Astrocyte of the cerebellum (primary cell): ENCODE measurements at regions not wholly inside any gene's neighbourhood (a gene's known extent, or its start where the extent isn't known, plus 50 kb on each side); places are given as distances from the start of the nearest gene placed in this dataset.
"Not testable (repeated sequence)": the region's sequence is repeated elsewhere in the genome, so short reads cannot be mapped to it uniquely, and the experiment has no call there.

Experiments
- DNase-seq: peaks from one replicate; pipeline ENCODE4 v3.0.0-alpha.2; 2011; ENCODE audit warnings: low read depth
- H3K4me3 ChIP-seq: 2 replicates; pipeline ENCODE4 v1.5.1; 2011; ENCODE audit warnings: mild to moderate bottlenecking, low read depth, low read length, moderate library complexity
- CTCF ChIP-seq: IDR thresholded peaks from 2 replicates; pipeline ENCODE4 v1.5.1; 2012; ENCODE audit warnings: low read length, low read depth, moderate library complexity, mild to moderate bottlenecking; ENCODE audit errors: missing control alignments
- in situ Hi-C: cut with HindIII; loops from 2 replicates; pipeline ENCODE4 v1.10.0; 2017; ENCODE audit warnings: low sequenced_read_pairs

GRCh38 chr1:31510853-31511789 lies 65.2 kb upstream of the TINAGL1 start:
- in situ Hi-C loops: no loop called here

DNA sequence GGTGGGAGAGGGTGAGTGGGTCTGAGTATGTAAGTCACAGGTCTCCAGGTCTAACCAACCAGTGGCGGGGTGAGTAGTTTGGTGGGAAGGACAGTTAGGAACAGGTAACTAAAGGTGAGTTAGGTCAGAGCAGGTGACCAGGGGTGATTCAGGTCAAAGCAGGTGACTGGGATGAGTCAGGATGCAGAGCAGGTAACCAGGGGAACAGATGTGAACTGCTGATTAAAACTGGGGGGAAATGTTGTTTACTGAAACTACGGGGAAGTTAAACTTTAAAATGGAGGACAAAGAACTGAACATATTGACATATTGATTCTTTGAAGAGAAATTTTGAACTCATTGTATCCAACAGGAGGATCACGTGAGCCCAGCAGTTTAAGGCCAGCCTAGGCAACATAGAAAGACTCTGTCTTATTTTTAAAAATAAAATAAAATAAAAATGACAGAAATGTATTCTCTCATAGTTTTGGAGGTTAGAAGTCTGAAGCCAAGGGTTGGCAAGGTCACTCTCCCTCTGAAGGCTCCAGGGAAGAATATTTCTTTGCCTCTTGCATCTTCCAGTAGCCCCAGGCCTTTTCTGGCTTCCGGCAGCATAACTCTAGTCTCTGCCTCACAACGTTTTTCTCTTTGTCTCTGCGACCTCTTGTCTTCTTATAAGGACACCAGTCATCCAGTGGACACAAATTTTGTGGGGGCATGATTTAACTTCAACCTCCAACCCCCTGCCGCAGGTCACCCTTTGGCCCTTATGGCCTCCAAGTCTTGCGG lies 64.3 kb upstream of the TINAGL1 start:
- in situ Hi-C loops: no loop called here
- no peak for TF ChIP-seq CTCF
- H3K4me3 ChIP-seq: no peak overlapping the region
- no peak for DNase-seq

More at GRCh38 chr1:31510853-31511789, 65.2 kb upstream of the TINAGL1 start:
- DNase-seq: no peak
- TF ChIP-seq CTCF: no peak
- H3K4me3 ChIP-seq: no peak overlapping the region

DNA sequence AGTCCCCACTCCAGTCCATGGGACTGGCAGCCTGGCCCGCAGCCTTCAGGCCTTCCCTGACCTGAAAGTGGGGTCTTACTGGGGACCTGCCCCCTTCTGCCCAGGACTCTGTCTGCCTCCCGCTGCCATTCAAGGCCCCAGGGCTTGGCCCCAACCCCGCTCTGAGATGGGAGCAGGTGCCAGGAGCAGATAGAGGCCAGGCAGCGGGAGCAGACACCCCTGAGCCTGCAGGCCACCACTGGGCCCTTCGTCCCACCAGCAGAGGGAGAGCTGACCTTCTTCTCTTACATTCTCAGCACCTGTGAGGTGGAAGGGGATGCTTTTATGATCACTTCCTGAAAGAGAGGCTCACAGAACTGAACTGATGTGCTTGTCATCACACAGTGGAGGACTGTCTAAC lies 62.2 kb upstream of the TINAGL1 start:
- in situ Hi-C loops: no loop called here
- TF ChIP-seq CTCF: no peak
- DNase-seq: no peak
- H3K4me3 ChIP-seq: no peak overlapping the region

GRCh38 chr1:31515056-31515775 lies 61.1 kb upstream of the TINAGL1 start:
- TF ChIP-seq CTCF: no peak
- in situ Hi-C loops: no loop called here
- H3K4me3 ChIP-seq: no peak overlapping the region
- no peak for DNase-seq

DNA sequence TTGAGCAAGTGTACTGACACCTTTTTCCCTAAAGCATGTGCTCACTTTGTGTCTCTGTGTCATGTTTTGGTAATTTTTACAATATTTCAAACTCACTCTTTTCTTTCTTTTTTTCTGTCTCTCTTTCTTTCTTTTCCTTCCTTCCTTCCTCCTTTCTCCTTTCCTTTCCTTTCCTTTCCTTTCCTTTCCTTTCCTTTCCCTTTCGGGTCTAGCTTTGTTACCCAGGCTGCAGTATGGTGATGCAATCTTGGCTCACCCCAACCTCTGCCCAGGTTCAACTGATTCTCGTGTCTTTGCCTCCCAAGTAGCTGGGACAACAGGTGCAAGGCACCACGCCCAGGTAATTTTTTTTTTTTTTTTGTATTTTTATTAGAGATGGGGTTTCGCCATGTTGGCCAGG lies 60.4 kb upstream of the TINAGL1 start:
- H3K4me3 ChIP-seq: no peak overlapping the region
- in situ Hi-C loops: no loop called here
- no peak for TF ChIP-seq CTCF
- DNase-seq: no peak

GRCh38 chr1:31517301-31517700 lies 59.0 kb upstream of the TINAGL1 start:
- TF ChIP-seq CTCF: no peak
- in situ Hi-C loops: no loop called here
- no peak for DNase-seq
- no peak overlapping the region for H3K4me3 ChIP-seq

GRCh38 chr1:31517986-31518385 lies 58.3 kb upstream of the TINAGL1 start:
- DNase-seq, H3K4me3 ChIP-seq, in situ Hi-C loops: not testable (repeated sequence)
